Tibial artery (tissue), 4 donors: ENCODE measurements at regions not wholly inside any gene's neighbourhood (a gene's known extent, or its start where the extent isn't known, plus 50 kb on each side); places are given as distances from the start of the nearest gene placed in this dataset.
A peak's percentile ranks its signal among the peaks of the same experiment; 100 is the strongest.

ENCODE experiments used
- DNase-seq, 2 donors: peaks; one replicate each; pipeline ENCODE4 v3.0.0-alpha.2; 2019
- H3K27ac ChIP-seq, 2 donors: fragments of 200-600 bp; sonication (generic) in 1 of 2; 1 replicate in 1 of 2; 2 replicates in 1 of 2; pipeline ENCODE4 v1.5.1; 2018 to 2019; ENCODE audit warnings: mild to moderate bottlenecking in 1 of 2
- H3K27me3 ChIP-seq, 2 donors: fragments of 200-600 bp; sonication (generic) in 1 of 2; one replicate each; pipeline versions ENCODE4 v1.5.1 to v1.6.0; 2016 to 2019
- H3K36me3 ChIP-seq, 3 donors: fragments of 200-600 bp; sonication (generic) in 2 of 3; one replicate each; pipeline ENCODE4 v1.5.1; 2016 to 2019; ENCODE audit warnings: mild to moderate bottlenecking in 2 of 3
- H3K4me1 ChIP-seq, 4 donors: fragments of 200-600 bp; sonication (generic) in 2 of 4; 1 replicate in 3 of 4; 2 replicates in 1 of 4; pipeline ENCODE4 v1.5.1; 2016 to 2019
- H3K4me3 ChIP-seq, 2 donors: fragments of 200-600 bp; sonication (generic) in 1 of 2; 1 replicate in 1 of 2; 2 replicates in 1 of 2; pipeline ENCODE4 v1.5.1; 2018 to 2019; ENCODE audit warnings: mild to moderate bottlenecking in 2 of 2
- H3K9me3 ChIP-seq, 3 donors: fragments of 200-600 bp; sonication (generic) in 1 of 3; one replicate each; pipeline ENCODE4 v1.5.1; 2016 to 2019
- CTCF ChIP-seq, 2 experiments: fragments of 200-600 bp in 1 of 2; fragments of 450-650 bp in 1 of 2; IDR thresholded peaks; one replicate each; pipeline ENCODE4 v1.5.1; 2017 to 2019; ENCODE audit warnings: antibody characterized with exemption in 2 of 2, mild to moderate bottlenecking in 1 of 2, moderate library complexity in 1 of 2
- intact Hi-C: fragments of 100-400 bp; cut with DNase I; formaldehyde crosslinking; loops from one replicate; pipeline ENCODE4 v1.15.0; 2023; ENCODE audit warnings: low total_unique reads

- H3K36me3 ChIP-seq: no peaks in the 10 kb centered on the region
- no peaks in the 10 kb centered on the region for H3K9me3 ChIP-seq
- intact Hi-C loops: no loop called here
- no peak overlapping the region for H3K4me3 ChIP-seq
- peaks cover 0 to 16% (median 0%) of the 10 kb centered on the region in 4 donors for H3K4me1 ChIP-seq
- H3K27ac ChIP-seq: no peak overlapping the region
- DNase-seq: no peak
- no peak for TF ChIP-seq CTCF (IDR thresholded peaks at IDR 0.05)
- H3K27me3 ChIP-seq: no peaks in the 10 kb centered on the region
Observed at GRCh38 chr14:85333313-85333712, 196.6 kb upstream of the FLRT2 start.

GRCh38 chr14:85333841-85334240 lies 196.1 kb upstream of the FLRT2 start:
- Histone ChIP-seq H3K27me3 (no peaks in the 10 kb centered on the region), H3K27ac (no peak overlapping the region), H3K4me3 (no peak overlapping the region), H3K36me3 (no peaks in the 10 kb centered on the region), H3K9me3 (no peaks in the 10 kb centered on the region), H3K4me1 (peaks cover 0 to 16% (median 0%) of the 10 kb centered on the region in 4 donors)
- TF ChIP-seq CTCF (IDR thresholded peaks at IDR 0.05): no peak
- no peak for DNase-seq
- intact Hi-C loops: no loop called here

- Histone ChIP-seq H3K9me3 (no peaks in the 10 kb centered on the region), H3K4me3 (no peak overlapping the region), H3K27me3 (no peaks in the 10 kb centered on the region), H3K27ac (no peak overlapping the region), H3K4me1 (peaks cover 0 to 16% (median 0%) of the 10 kb centered on the region in 4 donors), H3K36me3 (no peaks in the 10 kb centered on the region)
- no peak for TF ChIP-seq CTCF (IDR thresholded peaks at IDR 0.05)
- no peak for DNase-seq
- intact Hi-C loops: no loop called here
Observed at GRCh38 chr14:85334316-85334715, 195.6 kb upstream of the FLRT2 start.

- TF ChIP-seq CTCF (IDR thresholded peaks at IDR 0.05): no peak
- no peaks in the 10 kb centered on the region for H3K9me3 ChIP-seq
- no peak overlapping the region for H3K27ac ChIP-seq
- DNase-seq: no peak
- no peak overlapping the region for H3K4me3 ChIP-seq
- no peaks in the 10 kb centered on the region for H3K36me3 ChIP-seq
- H3K27me3 ChIP-seq: no peaks in the 10 kb centered on the region
- intact Hi-C loops: no loop called here
- H3K4me1 ChIP-seq: peaks cover 0 to 16% (median 0%) of the 10 kb centered on the region in 4 donors
Observed at GRCh38 chr14:85336257-85336656, 193.7 kb upstream of the FLRT2 start.

GRCh38 chr14:85336817-85337216 lies 193.1 kb upstream of the FLRT2 start:
- H3K27ac ChIP-seq: no peak overlapping the region
- H3K4me1 ChIP-seq: peaks cover 0 to 16% (median 0%) of the 10 kb centered on the region in 4 donors
- TF ChIP-seq CTCF (IDR thresholded peaks at IDR 0.05): no peak
- H3K9me3 ChIP-seq: no peaks in the 10 kb centered on the region
- no peak overlapping the region for H3K4me3 ChIP-seq
- intact Hi-C loops: no loop called here
- peak in 1 of 2 donors; percentile 34 for DNase-seq
- no peaks in the 10 kb centered on the region for H3K36me3 ChIP-seq
- no peaks in the 10 kb centered on the region for H3K27me3 ChIP-seq

GRCh38 chr14:85338895-85339294 lies 191.0 kb upstream of the FLRT2 start:
- peaks cover 0 to 9% (median 0%) of the 10 kb centered on the region in 4 donors for H3K4me1 ChIP-seq
- H3K4me3 ChIP-seq: no peak overlapping the region
- no peaks in the 10 kb centered on the region for H3K36me3 ChIP-seq
- TF ChIP-seq CTCF (IDR thresholded peaks at IDR 0.05): no peak
- H3K9me3 ChIP-seq: no peaks in the 10 kb centered on the region
- DNase-seq: no peak
- H3K27ac ChIP-seq: no peak overlapping the region
- H3K27me3 ChIP-seq: no peaks in the 10 kb centered on the region
- intact Hi-C loops: no loop called here
